Daoy (cell line): ENCODE measurements at regions not wholly inside any gene's neighbourhood (a gene's known extent, or its start where the extent isn't known, plus 50 kb on each side); places are given as distances from the start of the nearest gene placed in this dataset.

Experiments used
- DNase-seq: peaks from one replicate; pipeline ENCODE4 v3.0.0-alpha.2; 2015; ENCODE audit warnings: low read depth

DNA sequence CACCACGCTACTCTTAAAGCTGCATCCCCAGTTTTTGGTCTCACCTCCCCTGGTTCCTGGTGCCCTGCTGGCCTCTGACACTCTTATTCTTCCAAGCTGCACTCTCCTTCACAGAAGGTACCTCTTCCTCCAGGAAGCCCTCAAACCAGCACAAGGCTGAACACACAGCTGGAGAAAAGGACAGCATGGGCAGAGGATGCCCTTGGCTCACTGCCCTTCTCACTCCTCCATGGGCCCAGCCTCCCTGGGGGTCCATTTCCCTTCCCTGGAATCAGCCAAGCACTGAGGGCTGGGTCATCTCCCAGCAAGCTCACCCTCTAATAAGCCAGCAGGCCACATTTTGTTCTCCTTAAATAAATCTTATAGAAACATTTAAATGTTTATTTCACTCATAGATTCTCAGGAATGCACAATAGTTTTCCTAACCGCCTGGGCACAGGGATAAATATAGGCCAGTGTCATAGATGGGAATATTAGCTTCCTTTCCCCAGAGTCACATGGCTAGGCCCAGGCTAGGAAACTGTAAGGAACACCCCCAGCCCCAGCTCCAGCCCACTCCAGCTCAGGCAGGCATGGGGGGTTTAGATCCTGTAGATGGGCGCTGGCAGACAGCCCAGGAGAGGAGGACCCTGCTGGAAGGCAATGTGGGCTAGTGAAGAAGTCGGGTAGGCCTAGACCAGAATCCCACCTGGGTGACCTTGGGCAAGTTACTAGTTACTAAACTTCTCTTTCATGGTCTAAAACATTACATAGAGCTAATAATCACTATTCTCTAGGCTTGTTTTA is 51.5 kb downstream of the IRAG1 start:
- DNase-seq, result no peak

DNA sequence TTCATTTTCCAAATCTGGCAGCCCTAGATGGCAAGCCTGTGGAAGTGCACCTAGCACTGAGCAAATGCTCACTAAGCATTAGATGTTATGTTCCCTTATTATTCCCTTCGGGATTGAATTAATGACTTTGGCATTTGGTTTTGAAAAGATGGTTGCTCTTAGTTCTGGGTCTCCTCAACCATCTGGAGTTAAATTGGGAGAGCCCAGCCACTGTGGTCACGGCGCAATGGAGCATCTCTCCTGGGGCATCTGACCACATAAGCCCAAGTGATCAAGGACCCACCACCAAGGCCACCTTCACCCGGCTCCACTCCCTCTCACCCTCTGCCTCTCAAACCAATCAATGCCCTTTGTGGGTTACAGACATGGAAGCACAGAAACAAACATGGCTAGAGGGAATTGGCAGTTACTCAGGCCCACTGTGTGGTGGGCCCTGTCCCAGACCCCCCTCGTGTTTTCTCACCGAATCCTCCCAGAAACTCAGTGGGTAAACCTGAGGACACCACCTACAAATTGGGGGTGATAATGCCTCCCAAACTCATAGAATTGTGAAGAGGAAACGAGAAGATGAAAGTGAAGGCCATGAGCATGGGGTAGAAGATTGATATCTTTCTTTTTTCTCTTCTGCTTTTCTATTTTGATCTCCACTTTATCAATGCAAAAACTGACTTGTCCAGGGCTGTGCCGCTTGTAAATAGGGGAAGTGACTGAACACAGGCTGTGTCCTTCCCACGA is 52.2 kb downstream of the IRAG1 start:
- no peak for DNase-seq

DNA sequence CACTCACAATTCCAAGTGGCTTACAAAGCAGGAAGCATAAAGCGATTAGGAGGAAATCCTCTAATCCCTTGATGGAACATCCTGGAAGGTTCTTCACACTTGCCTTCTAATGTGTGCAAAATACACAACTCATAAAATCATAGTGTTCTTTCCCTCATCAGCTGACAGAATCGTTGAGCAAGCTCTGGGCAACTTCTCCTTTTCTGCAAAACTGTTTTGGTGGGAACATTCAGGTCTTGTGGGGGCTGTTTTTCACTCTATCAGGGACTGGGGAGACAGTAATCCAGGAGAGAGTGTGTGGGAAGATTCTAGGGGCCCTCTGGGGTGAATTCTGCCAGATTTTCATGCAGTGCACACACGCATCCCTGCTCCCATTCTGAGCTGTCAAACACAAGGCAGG is 53.2 kb downstream of the IRAG1 start:
- DNase-seq, result no peak

DNA sequence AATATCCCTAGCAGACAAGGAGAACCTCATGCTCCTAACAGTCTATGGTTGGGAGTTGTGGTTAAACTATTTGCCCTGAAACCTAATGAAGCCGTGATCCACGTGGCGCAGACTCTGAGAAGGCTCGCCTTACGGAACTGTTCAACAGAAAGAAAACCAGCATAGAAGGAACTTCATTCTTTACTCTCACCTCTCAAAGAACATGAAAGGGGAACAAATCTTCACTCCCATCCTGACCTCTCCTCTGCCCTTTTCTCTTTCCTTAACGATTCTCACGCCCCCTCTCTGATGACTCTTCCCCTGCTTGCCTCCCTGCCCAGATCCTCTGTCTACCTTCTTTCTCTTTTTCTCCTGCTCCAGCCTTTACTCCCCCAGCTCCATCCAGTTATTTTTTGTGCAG is 54.2 kb downstream of the IRAG1 start:
- DNase-seq, result no peak

DNA sequence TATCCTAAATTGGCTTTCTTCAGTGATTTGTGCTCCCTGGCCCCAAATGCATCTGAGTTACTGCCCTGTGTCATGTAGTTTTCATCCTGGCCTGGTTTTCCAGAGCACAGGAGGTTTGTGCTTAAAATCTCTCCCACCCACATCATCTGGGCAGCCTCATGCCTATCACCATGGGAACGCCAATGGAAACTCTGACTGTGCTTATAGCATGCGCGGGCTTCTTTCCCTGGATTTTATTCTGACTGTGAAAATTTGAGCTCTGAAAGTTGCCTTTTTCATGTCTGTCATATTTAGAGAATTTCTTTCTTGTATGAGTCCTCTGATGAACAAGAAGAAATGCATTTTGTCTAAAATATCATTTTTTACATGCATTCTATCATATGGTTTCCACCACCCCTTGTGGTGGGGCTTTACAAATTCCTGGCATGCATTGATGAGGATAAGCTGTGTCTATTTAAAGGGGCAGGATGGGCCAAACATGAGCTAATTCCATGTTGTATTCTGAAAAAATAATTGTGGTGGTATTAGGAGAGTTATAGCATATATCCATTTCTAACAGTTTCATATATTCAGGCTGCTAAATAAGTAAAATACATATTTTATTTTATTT is 55.1 kb downstream of the IRAG1 start:
- no peak for DNase-seq

DNA sequence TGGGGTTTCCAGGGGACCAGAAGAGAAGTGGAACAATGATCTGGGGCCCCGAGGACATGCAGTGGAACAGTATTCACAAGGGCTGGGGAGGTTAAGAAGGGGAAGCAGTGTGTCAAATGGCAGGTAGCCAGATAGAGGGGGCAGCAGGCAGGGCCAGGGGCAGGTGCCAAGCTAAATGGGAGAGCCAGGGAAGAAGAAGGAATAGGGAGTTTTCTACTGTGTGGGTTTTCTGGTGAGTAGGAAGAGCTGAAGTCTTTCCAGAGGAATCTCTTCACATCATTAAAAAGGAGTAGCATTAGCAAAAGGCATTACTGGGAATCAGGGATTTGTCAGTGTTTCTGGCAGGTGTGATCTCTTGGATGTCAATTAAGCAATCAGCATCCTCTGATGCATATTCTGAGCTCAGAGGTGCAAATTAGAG is 55.8 kb downstream of the IRAG1 start:
- DNase-seq, result no peak

DNA sequence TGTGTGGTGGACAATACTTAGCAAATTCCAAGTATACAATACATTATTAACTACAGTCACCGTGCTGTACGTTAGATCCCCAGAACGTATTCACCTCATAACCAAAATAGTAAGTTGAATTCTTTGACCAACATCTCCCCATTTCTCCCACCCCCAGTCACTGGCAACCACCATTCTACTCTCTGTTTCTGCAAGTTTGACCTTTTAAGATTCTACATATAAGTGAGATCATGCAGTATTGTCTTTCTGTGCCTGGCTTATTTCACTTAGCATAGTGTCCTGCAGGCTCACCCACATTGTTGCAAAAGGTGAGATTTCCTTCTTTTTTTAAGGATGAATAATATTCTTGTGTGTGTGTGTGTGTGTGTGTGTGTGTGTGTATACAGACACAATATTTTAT is 59.1 kb downstream of the IRAG1 start:
- DNase-seq, result no peak

DNA sequence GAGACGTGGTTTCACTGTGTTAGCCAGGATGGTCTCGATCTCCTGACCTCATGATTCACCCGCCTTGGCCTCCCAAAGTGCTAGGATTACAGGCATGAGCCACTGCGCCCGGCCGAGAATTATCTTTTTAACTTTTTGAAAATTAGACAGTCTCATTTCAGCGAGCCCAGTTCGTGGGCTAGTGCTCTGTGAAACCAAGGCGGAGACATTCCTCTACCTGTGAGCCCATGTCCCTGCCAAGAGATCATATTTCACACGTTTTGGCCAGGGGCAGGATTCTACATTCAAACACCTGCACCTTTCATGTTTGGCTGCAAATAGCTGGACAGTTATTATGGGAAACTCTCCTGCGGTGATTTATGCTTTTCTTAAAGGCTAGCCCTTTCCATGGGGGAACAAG is 60.3 kb downstream of the IRAG1 start:
- DNase-seq, result no peak

DNA sequence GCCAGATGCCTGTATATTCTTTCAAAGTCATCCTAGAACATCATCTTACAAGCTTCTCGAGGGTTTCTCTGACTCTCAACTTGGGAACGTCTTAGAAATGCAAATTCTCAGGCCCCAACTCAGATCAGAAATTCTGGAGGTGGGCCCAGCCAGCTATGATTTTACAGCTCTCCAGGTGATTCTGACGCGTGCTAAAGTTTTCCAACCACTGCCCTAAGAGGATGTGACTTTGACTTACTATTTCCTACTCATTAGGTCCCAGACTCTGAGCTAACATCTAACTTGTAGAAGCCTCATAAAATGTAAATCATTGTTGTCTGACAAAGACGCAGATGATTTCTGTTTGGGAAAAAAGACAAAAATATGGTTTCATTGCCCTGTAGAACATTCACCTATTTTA is 61.1 kb downstream of the IRAG1 start:
- no peak for DNase-seq

DNA sequence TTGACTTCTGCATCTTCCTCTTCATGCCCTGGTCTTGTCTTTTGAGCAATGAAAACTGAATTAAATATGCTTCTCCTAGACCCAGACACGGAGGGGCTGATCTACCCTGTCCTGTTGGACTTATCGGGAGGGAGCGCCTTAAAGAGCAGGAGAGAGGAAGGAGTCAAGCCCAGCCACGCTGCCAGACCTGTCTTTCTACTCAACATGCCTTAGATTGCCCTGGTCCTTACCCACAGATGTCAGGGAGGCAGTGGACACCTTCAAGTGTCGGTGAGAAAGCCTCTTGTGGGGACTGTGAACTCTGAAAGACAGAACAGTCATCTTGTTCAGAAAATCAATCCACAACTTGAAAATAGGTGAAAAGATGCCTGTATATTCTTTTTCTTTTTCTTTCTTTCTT is 61.8 kb downstream of the IRAG1 start:
- no peak for DNase-seq

DNA sequence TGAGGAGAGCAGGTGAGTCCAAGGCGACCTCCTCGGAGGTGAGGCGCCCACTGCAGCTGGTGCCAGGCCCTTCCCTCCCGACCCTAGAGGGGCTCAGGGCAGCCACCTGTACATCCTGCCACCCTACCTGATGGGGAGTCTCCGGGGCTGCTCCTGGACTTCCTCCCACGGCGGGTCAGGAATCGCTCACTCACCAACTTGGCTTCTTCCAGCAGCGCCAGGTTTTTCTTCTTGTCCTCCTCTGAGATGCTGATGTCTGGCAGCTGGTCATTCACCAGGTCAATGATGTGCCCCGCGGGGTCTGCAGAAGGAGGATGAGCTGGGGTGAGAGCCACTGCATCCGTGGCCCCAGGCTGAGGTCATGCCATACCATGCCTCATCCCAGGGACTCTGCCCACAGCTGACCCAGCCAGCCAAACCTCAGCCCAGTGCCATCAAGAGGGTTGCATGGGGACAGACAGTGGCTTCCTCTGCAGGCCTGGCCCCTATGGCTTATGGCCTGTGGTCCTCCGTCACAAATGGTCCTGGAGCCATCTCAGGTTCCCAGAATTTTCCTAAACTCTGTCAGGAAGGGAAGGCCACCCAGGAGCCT is 61.0 kb upstream of the LYVE1 start:
- no peak for DNase-seq

DNA sequence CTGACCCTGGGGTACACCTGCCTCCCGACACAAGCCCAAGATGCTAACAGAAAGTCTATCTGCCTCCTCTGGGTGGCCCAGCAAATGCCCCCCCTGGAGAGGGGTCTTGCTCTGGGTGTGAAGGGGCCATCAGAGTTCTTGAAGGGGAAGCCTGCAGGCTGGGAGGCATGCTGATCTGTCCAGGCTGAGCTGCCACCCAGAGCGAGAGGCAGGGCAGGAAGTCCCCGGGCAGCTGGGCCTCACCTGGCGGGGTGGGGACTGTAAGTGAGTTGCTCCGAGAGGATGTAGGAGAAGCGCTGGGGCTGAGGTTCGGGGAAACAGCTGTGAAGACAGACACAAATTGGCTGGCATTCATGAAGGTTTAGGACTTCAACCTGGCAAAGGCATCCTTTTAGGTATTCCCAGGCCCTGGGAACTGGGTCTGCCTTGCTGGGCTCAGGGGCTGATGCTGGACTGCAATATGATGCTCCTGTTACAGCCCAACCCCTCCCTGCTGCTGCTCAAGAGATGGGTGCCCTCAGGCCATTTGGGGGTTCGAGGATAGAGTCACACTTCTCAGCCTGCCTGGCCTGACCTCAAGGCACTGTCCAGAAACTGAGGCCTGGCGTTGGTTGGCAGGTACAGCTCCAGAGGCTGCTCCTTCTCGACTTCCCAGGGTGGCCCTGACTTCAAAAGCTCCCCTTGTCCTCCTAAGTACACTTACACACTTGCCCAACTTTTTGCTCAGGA is 60.2 kb upstream of the LYVE1 start:
- no peak for DNase-seq

DNA sequence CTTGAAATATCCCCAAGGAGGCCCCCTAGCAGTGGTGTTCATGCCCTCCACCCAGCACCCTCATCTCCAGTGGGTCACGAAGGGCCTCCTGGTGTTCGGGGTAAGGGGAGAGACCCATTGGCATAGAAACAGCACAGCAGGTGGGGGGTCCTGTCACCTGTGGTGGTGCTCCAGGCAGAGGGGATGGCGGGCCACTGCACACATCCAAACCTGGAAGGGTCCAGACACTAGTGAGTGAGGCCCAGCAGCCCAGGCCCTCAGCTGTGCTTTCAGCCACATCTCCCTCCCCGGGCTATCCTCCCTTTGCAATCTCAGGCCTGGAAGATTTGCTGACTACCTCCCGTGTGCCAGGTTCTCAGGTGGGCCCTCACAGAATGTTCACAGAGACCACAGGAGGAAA is 59.4 kb upstream of the LYVE1 start:
- DNase-seq, result no peak

DNA sequence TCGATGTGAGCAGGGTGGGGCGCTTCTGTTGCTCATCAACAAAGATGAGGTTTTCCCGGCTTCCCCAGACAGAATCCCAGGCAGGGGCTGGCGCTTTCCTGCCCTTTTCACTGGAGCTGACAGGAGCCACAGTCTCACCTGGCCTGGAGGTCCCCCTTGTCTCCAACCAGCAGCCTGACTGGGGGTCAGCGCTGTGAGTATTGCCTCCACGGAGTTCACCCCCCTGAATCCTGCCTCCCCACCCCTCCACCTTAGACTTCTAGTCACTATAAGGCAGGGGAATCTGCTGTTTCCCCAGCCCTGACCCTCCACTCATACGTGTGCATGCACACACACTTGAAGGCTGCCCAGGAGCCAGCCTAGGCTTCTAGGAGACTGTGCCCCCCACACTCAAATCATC is 58.8 kb upstream of the LYVE1 start:
- no peak for DNase-seq

DNA sequence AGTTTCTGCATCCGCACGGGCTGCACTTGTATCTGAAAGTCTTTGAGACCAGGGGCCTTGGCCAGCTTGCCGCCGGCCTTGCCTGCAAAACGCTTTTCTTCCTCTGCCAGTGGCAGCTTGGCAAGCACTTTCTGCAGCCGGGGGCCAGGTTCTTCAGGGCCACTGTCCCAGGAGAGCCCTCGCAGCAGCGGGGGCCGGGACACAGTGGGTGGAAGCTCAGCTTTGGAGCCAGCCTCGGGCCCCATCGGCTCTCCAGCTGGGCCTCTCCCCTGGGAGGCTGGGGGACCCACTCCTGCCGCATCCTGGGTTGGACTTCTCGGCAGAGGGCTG is 57.5 kb upstream of the LYVE1 start:
- DNase-seq, result no peak

DNA sequence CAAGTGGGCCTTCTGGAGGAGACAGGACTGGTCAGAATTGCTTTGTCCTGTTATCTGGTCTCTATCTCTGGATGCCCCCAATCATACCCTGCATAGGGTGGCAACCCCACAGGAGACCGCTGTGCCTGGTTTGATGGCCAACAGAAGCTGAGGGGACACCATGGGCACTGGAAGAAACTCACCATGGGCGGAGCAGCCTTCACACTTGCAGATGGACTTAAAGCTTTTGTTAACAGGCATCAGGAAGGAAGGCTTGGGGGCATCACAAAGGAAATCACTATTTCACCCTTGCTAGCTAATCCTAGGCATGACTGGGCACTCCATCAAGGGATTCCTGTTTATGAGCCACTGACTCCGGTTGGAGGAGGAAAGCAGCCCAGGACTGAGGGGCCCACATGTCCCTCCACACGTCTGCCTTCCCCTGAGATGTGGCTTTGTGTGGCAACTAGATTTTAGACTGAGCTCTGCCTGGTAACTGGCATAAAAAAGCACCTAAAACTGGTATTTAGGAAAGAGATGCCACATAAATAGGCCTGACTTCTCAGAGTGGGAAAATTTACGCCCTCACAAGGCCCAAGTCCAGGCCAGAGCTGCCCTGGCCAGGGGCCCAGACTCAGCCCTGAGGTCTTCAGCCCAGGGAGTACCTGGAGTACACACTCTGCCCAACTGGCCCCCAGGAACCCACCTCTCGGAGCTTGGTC is 57.0 kb upstream of the LYVE1 start:
- DNase-seq, result no peak

DNA sequence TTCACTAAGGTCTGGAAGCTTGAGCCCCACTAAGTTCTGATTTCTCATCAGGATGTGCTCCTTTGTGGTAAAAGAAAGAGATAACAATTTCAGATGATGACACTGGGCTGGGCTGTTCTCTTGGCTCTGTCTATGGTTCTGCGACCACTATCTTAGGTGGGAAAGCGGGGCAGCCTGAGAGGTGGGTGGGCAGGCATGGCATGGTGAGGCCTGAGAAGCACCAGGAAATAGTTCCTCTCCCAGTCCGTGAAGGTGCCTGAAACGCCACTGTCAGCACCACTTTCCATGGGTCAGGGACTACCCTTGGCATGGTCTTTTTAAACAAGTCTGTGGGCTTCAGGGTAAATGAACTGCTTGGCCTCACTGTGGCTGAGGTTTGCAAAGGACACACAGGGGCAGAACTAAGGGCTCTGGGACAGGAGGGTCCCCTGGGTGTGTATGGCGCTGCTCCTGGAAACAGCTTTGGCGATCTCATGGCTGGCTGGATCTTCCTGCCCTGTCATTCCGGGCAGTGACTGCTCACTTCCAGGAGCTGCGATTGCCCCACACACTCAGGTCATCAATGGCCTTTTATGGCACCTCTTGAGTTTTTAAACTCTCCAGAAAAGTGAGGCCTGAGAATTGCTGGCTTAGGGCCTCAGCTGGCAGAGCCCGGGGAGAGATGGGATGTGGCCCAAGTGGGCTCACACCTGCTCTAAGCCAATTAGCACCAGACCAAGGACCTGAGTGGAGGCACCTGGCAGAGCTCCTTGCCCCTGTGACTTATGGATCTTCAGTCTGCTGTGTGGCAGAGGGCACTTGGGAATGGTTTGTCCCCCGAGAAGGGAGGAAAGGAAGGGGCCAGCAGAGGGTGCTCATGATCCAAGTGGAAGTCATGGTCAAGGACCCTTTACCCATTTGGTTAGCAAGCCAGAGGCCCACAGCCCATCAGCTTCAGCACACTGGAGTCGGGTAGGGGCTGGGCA is 55.6 kb upstream of the LYVE1 start:
- DNase-seq, result peak; percentile 23

DNA sequence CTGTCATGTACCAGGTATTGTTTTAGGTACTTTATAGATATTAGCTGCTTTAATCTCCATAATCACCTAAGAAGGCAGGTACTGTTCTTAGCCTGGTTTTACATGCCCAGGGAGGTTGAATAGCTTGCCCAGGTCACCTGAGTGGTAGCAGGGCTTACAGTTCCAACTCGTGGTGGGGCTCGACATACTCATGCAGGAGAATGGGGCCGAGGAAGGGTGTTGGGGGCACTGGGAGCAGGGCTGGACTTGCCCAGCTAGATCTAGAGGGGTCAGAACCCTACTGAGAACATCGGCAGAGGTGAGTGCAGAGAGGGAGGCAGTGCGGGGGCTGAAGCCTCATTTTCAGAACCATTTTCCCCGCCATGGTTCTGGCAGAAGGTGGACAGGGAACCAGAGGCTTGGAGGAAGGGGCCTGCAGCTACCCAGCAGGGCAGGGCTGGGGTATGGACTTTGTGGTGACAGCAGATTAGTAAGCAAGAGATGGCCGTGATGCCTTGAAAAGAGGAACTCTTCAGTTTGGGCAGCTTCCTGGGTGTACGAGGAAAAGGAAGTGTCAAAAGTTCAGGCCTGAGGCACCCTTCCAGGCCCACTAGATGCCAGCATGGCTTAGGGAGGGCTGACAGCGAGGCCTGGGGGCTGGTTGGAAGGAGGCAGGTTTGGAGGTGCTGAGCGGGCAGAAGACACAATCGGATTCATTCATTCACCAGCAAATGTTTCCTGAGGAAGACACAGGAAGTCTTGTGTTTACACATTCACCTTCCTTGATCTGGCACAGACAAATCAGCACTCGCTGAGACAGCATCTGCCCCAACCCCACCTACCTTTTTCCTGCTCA is 54.7 kb upstream of the LYVE1 start:
- DNase-seq, result no peak

DNA sequence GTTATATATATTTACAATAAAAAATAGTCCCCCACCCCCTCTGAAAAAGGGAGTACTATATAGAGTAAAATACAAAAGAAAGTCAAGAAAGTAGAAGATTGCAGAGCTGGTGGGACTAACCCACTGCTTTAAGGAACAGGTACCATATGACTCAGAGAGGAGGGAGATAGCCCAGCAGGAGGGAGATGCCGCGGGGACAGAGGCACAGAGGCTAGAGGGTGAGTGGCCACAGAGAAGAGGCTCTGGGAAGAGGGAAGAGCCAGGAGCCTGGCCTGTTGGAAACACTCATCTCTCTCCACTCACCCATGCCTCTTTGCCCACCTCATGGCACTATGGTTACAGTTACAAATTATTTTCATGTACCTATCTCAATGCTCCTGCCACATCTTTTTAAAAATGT is 53.6 kb upstream of the LYVE1 start:
- DNase-seq, result no peak
